H1 (cell line): ENCODE measurements at regions not wholly inside any gene's neighbourhood (a gene's known extent, or its start where the extent isn't known, plus 50 kb on each side); places are given as distances from the start of the nearest gene placed in this dataset.

Source experiments
- CTCF ChIA-PET: fragments of 300-600 bp; sonication (Branson Sonifier 250); formaldehyde crosslinking; loops from one replicate; lab custom pipeline; 2021; ENCODE audit not compliant: partially characterized antibody; lab: Charles Lee
- POLR2A ChIA-PET: fragments of 300-600 bp; sonication (Branson Sonifier 250); formaldehyde crosslinking; loops from one replicate; lab custom pipeline; 2021; ENCODE audit warnings: inconsistent platforms; ENCODE audit not compliant: partially characterized antibody; lab: Charles Lee
- DNase-seq, 2 experiments: peaks; one replicate each; pipeline versions ENCODE4 v3.0.0 to v3.0.0-alpha.2; 2010 to 2022; ENCODE audit warnings: low spot score in 2 of 2, low read depth in 1 of 2, mixed read lengths in 1 of 2
- FAIRE-seq: peaks from 2 replicates; lab custom pipeline; 2011; peaks lifted over from hg19 to GRCh38; lab: Jason Lieb, UNC
- H2AFZ ChIP-seq: 2 replicates; pipeline ENCODE4 v1.8.1; 2012; ENCODE audit warnings: low read length, inconsistent platforms
- H2AK5ac ChIP-seq: 2 replicates; pipeline ENCODE4 v1.6.1; 2013; ENCODE audit warnings: low read depth, low read length
- H2BK120ac ChIP-seq: replicated peaks from 2 replicates; pipeline ENCODE3; 2013; ENCODE audit warnings: low read depth, low read length, inconsistent platforms
- H2BK12ac ChIP-seq: 2 replicates; pipeline ENCODE4 v1.6.1; 2013; ENCODE audit warnings: low read depth, low read length
- H2BK15ac ChIP-seq: 2 replicates; pipeline ENCODE4 v1.6.1; 2013; ENCODE audit warnings: low read length
- H2BK20ac ChIP-seq: 2 replicates; pipeline ENCODE4 v1.6.1; 2013; ENCODE audit warnings: low read length
- H2BK5ac ChIP-seq: 2 replicates; pipeline ENCODE4 v1.6.1; 2013; ENCODE audit warnings: low read depth, low read length
- H3K14ac ChIP-seq: 2 replicates; pipeline ENCODE4 v1.6.1; 2013; ENCODE audit warnings: inconsistent platforms; ENCODE audit not compliant: insufficient read length
- H3K18ac ChIP-seq: 2 replicates; pipeline ENCODE4 v1.6.1; 2013; ENCODE audit warnings: low read length; ENCODE audit errors: extremely low read depth
- H3K23ac ChIP-seq: 2 replicates; pipeline ENCODE4 v1.6.1; 2013; ENCODE audit warnings: inconsistent platforms; ENCODE audit not compliant: insufficient read length
- H3K23me2 ChIP-seq: 2 replicates; pipeline ENCODE4 v1.6.1; 2013; ENCODE audit warnings: low read depth, low read length
- H3K27ac ChIP-seq: 2 replicates; pipeline ENCODE4 v1.6.1; 2011; ENCODE audit warnings: low read depth, low read length, inconsistent platforms
- H3K27me3 ChIP-seq, 4 experiments: replicated peaks in 1 of 4; 1 replicate in 1 of 4; 2 replicates in 3 of 4; pipeline versions ENCODE4 v1.6.1 to v1.8.1; 2011 to 2013; ENCODE audit warnings: low read length in 3 of 4, mild to moderate bottlenecking in 3 of 4, inconsistent platforms in 2 of 4, mixed read lengths in 2 of 4, moderate library complexity in 1 of 4; ENCODE audit not compliant: control insufficient read depth in 3 of 4, insufficient read depth in 3 of 4; ENCODE audit errors: extremely low read depth in 1 of 4
- H3K36me3 ChIP-seq, 4 experiments: 2 replicates each; pipeline versions ENCODE4 v1.6.1 to v1.8.1; 2011 to 2013; ENCODE audit warnings: mild to moderate bottlenecking in 4 of 4, low read length in 3 of 4, moderate library complexity in 2 of 4, control low read depth in 1 of 4, inconsistent platforms in 1 of 4; ENCODE audit not compliant: insufficient read depth in 4 of 4, control insufficient read depth in 2 of 4
- H3K4ac ChIP-seq: replicated peaks from 2 replicates; pipeline ENCODE3; 2013; ENCODE audit warnings: low read length, low read depth, mixed read lengths, inconsistent platforms; ENCODE audit not compliant: insufficient read length
- H3K4me1 ChIP-seq, 4 experiments: replicated peaks in 1 of 4; 1 replicate in 1 of 4; 2 replicates in 3 of 4; pipeline versions ENCODE4 v1.6.1 to v1.8.1; 2011 to 2013; ENCODE audit warnings: low read length in 3 of 4, inconsistent platforms in 2 of 4, mixed read lengths in 1 of 4; ENCODE audit not compliant: insufficient read depth in 4 of 4, control insufficient read depth in 3 of 4
- H3K4me2 ChIP-seq, 2 experiments: 2 replicates each; pipeline versions ENCODE4 v1.6.1 to v1.8.1; 2011 to 2013; ENCODE audit warnings: low read depth in 2 of 2, low read length in 2 of 2, control low read depth in 1 of 2, inconsistent platforms in 1 of 2, mild to moderate bottlenecking in 1 of 2; ENCODE audit not compliant: insufficient read depth in 1 of 2
- H3K4me3 ChIP-seq, 4 experiments: fragments of 200-600, 300-600 bp in 1 of 4; sonication (generic), shearing (Covaris generic), sonication (Bioruptor Twin) in 1 of 4; 2 replicates each; pipeline versions ENCODE4 v1.5.1 to v1.8.1; 2011 to 2016; ENCODE audit warnings: low read length in 4 of 4, low read depth in 3 of 4, control low read depth in 2 of 4, inconsistent platforms in 2 of 4, mild to moderate bottlenecking in 2 of 4, mixed read lengths in 1 of 4, moderate library complexity in 1 of 4; ENCODE audit not compliant: insufficient read depth in 2 of 4; ENCODE audit errors: extremely low read depth in 1 of 4
- H3K56ac ChIP-seq: replicated peaks from 2 replicates; pipeline ENCODE3; 2013; ENCODE audit warnings: low read depth, mild to moderate bottlenecking, mixed read lengths, low read length, inconsistent platforms; ENCODE audit not compliant: insufficient read length
- H3K79me1 ChIP-seq: 2 replicates; pipeline ENCODE4 v1.6.1; 2013; ENCODE audit warnings: low read depth, low read length, control low read depth
- H3K79me2 ChIP-seq, 2 experiments: 2 replicates each; pipeline versions ENCODE4 v1.6.1 to v1.8.1; 2012 to 2013; ENCODE audit warnings: low read length in 2 of 2, mild to moderate bottlenecking in 2 of 2, inconsistent platforms in 1 of 2; ENCODE audit not compliant: insufficient read depth in 2 of 2, control insufficient read depth in 1 of 2
- H3K9ac ChIP-seq, 4 experiments: replicated peaks in 1 of 4; 1 replicate in 1 of 4; 2 replicates in 3 of 4; pipeline versions ENCODE4 v1.6.1 to v1.8.1; 2011 to 2013; ENCODE audit warnings: low read depth in 3 of 4, low read length in 3 of 4, control low read depth in 2 of 4, mild to moderate bottlenecking in 2 of 4, moderate library complexity in 2 of 4, inconsistent platforms in 1 of 4; ENCODE audit errors: extremely low read depth in 1 of 4
- H3K9me3 ChIP-seq, 2 experiments: 2 replicates each; pipeline versions ENCODE4 v1.6.1 to v1.8.1; 2012 to 2013; ENCODE audit warnings: mild to moderate bottlenecking in 2 of 2, moderate library complexity in 2 of 2, control low read depth in 1 of 2, inconsistent platforms in 1 of 2, low read depth in 1 of 2, low read length in 1 of 2, mixed read lengths in 1 of 2; ENCODE audit not compliant: insufficient read depth in 2 of 2
- H4K20me1 ChIP-seq, 2 experiments: replicated peaks in 1 of 2; 2 replicates each; pipeline versions ENCODE3 to v1.8.1; 2011 to 2013; ENCODE audit warnings: inconsistent platforms in 2 of 2, low read length in 2 of 2, mild to moderate bottlenecking in 1 of 2; ENCODE audit not compliant: insufficient read depth in 2 of 2, control insufficient read depth in 1 of 2
- H4K5ac ChIP-seq: 2 replicates; pipeline ENCODE4 v1.6.1; 2013; ENCODE audit warnings: low read length, low read depth, mixed read lengths, inconsistent platforms; ENCODE audit not compliant: insufficient read length
- H4K8ac ChIP-seq: 2 replicates; pipeline ENCODE4 v1.8.0; 2013; ENCODE audit warnings: mild to moderate bottlenecking, moderate library complexity, low read length, inconsistent platforms; ENCODE audit not compliant: insufficient read depth; ENCODE audit errors: extremely low read depth
- H4K91ac ChIP-seq: replicated peaks from 2 replicates; pipeline ENCODE3; 2013; ENCODE audit warnings: low read length, mixed read lengths, inconsistent platforms; ENCODE audit not compliant: insufficient read length
- EP300 ChIP-seq, 2 experiments: IDR thresholded peaks; 1 replicate in 1 of 2; 2 replicates in 1 of 2; pipeline ENCODE4 v1.6.1; 2011 to 2012; ENCODE audit warnings: low read depth in 2 of 2, low read length in 2 of 2, mild to moderate bottlenecking in 2 of 2, borderline replicate concordance in 1 of 2, inconsistent platforms in 1 of 2, moderate library complexity in 1 of 2
- FOSL1 ChIP-seq: IDR thresholded peaks from 2 replicates; pipeline ENCODE4 v1.6.1; 2011; ENCODE audit warnings: mild to moderate bottlenecking, low read depth, low read length, moderate library complexity; ENCODE audit not compliant: insufficient read depth
- HDAC6 ChIP-seq: IDR thresholded peaks from one replicate; pipeline ENCODE4 v1.7.1; 2012; ENCODE audit warnings: low read depth, mild to moderate bottlenecking, inconsistent platforms, low read length, moderate library complexity
- JUN ChIP-seq: IDR thresholded peaks from 2 replicates; pipeline ENCODE4 v1.6.1; 2011; ENCODE audit warnings: low read depth, mild to moderate bottlenecking, improper control_type of control experiment, low read length
- JUND ChIP-seq: IDR thresholded peaks from 2 replicates; pipeline ENCODE4 v1.6.1; 2011; ENCODE audit warnings: mild to moderate bottlenecking, improper control_type of control experiment, low read length
- NANOG ChIP-seq: IDR thresholded peaks from 2 replicates; pipeline ENCODE4 v1.6.1; 2011; ENCODE audit warnings: low read length, low read depth, mild to moderate bottlenecking, inconsistent platforms; ENCODE audit not compliant: insufficient read depth, poor library complexity, severe bottlenecking
- RAD21 ChIP-seq, 2 experiments: IDR thresholded peaks in 1 of 2; conservative IDR thresholded peaks in 1 of 2; 2 replicates each; pipeline ENCODE4 v1.6.1; 2011; ENCODE audit warnings: low read depth in 2 of 2, low read length in 2 of 2, improper control_type of control experiment in 1 of 2, inconsistent platforms in 1 of 2, mild to moderate bottlenecking in 1 of 2, moderate library complexity in 1 of 2
- SP1 ChIP-seq: IDR thresholded peaks from 2 replicates; pipeline ENCODE4 v1.6.1; 2011; ENCODE audit warnings: low read depth, low read length
- SRF ChIP-seq: IDR thresholded peaks from 2 replicates; pipeline ENCODE4 v1.6.1; 2011; ENCODE audit warnings: mild to moderate bottlenecking, low read depth, low read length, moderate library complexity
- TAF1 ChIP-seq: IDR thresholded peaks from 2 replicates; pipeline ENCODE4 v1.6.1; 2011; ENCODE audit warnings: mild to moderate bottlenecking, low read depth, low read length
- WGBS, 2 experiments: shearing (Covaris generic) in 1 of 2; methylation state at CpG; one replicate each; pipeline versions ENCODE4 v1.1.6 to v1.1.7; 2013 to 2015; ENCODE audit warnings: low lambda C conversion rate in 2 of 2, mixed read lengths in 2 of 2, inconsistent platforms in 1 of 2, low coverage in 1 of 2, missing lambda C conversion rate in 1 of 2; ENCODE audit not compliant: insufficient replicate concordance in 2 of 2, insufficient coverage in 1 of 2, insufficient read length in 1 of 2; ENCODE audit errors: extremely low coverage in 1 of 2, missing lambda C conversion rate in 1 of 2; 5-methylcytosine and 5-hydroxymethylcytosine counted together
- TF ChIP-seq, protein P1 (sequence below): IDR thresholded peaks from 2 replicates; pipeline ENCODE4 v1.6.1; 2012; ENCODE audit warnings: low read length, inconsistent platforms

DNA sequence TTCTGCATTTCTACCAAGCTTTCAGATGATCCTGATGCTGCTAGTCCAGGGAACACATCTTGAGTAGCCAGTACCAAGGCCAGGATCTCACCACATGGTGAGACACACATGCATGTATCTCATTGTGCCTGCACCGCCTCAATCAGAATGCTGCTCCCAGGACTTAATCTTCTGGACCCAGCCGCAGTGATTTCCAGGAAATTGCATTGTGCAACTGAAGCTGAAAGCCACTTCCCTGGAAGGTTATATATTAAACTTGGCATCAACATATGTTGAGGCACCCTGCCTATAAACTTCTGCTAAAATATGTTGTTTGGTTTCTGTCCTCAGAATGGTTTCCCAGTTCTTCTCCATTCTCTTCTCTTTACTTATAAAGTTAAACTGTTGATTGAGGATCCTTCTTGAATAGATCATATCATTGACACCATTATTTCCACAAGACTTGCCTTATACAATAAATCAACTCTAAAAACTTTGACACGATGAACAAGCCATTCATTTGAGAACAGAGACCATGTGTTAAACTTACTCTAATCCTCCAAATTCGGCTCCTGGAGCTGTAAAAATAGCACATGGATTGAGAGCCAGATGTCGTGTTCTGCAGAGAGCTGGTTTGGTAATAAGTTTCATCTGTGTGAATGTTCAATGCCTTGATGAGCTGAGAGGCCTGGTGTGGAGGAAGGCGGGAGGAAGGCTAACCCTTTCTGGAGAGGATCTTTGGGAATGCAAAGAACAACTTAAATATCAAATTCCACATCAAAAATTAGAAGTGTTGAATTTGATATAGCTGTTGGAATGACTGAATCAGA lies 65.0 kb upstream of the PCSK2 start:
- H3K4me2 ChIP-seq = no peak overlapping the region
- H2AK5ac ChIP-seq = no peak overlapping the region
- H4K20me1 ChIP-seq = no peaks in the 10 kb centered on the region
- no peak overlapping the region for H2BK5ac ChIP-seq
- no peak overlapping the region for H2BK12ac ChIP-seq
- no peak overlapping the region for H2BK15ac ChIP-seq
- no peak overlapping the region for H2AFZ ChIP-seq
- CTCF ChIA-PET = interaction anchor here (1.2 to 1.6 kb wide), 2 partner anchors 271 to 341 kb away, joined by 3 to 6 read pairs; no protein-coding TSS in a partner anchor
- H3K4me3 ChIP-seq = no peak overlapping the region
- H3K23ac ChIP-seq = no peak overlapping the region
- WGBS, 2 experiments = 88% methylated on average over 6 of the region's 6 CpGs; no CpG with 5 or more reads in 1 of the 2 experiments
- no peak overlapping the region for H4K5ac ChIP-seq
- H3K9me3 ChIP-seq = no peaks in the 10 kb centered on the region
- no peaks in the 10 kb centered on the region for H3K4me1 ChIP-seq
- H2BK20ac ChIP-seq = no peak overlapping the region
- H3K14ac ChIP-seq = no peak overlapping the region
- H3K4ac ChIP-seq = no peak overlapping the region
- no peaks in the 10 kb centered on the region for H3K79me2 ChIP-seq
- H3K36me3 ChIP-seq = no peaks in the 10 kb centered on the region
- no peak overlapping the region for H4K8ac ChIP-seq
- H4K91ac ChIP-seq = no peak overlapping the region
- H3K56ac ChIP-seq = no peak overlapping the region
- no peak overlapping the region for H3K27ac ChIP-seq
- H3K18ac ChIP-seq = no peak overlapping the region
- H3K23me2 ChIP-seq = no peaks in the 10 kb centered on the region
- H3K27me3 ChIP-seq = no peaks in the 10 kb centered on the region
- H3K79me1 ChIP-seq = no peaks in the 10 kb centered on the region
- FAIRE-seq = no peak
- DNase-seq = no peak
- no peak overlapping the region for H2BK120ac ChIP-seq
- POLR2A ChIA-PET = interaction anchor here (1.4 kb wide), 1 partner anchor 11 kb away, joined by 3 read pairs; no protein-coding TSS in a partner anchor
- H3K9ac ChIP-seq = no peak overlapping the region
- no peak for TF ChIP-seq SP1
- no peak for TF ChIP-seq HDAC6
- TF ChIP-seq RAD21 (IDR thresholded peaks at IDR 0.05 in 1 of 2, conservative IDR thresholded peaks at IDR 0.05 in 1 of 2; ENCODE audit: low read depth in 2 of 2, low read length in 2 of 2) = no peak
- no peak for TF ChIP-seq TAF1
- no peak for TF ChIP-seq NANOG
- TF ChIP-seq SRF = no peak
- TF ChIP-seq FOSL1 = no peak
- no peak for TF ChIP-seq JUND
- TF ChIP-seq, protein P1, sequence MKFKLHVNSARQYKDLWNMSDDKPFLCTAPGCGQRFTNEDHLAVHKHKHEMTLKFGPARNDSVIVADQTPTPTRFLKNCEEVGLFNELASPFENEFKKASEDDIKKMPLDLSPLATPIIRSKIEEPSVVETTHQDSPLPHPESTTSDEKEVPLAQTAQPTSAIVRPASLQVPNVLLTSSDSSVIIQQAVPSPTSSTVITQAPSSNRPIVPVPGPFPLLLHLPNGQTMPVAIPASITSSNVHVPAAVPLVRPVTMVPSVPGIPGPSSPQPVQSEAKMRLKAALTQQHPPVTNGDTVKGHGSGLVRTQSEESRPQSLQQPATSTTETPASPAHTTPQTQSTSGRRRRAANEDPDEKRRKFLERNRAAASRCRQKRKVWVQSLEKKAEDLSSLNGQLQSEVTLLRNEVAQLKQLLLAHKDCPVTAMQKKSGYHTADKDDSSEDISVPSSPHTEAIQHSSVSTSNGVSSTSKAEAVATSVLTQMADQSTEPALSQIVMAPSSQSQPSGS = no peak
- TF ChIP-seq EP300 (IDR thresholded peaks at IDR 0.05; ENCODE audit: borderline replicate concordance in 1 of 2, low read depth in 2 of 2, low read length in 2 of 2) = no peak
- no peak for TF ChIP-seq JUN
